ENCODE measurements at regions not wholly inside any gene's neighbourhood (a gene's known extent, or its start where the extent isn't known, plus 50 kb on each side); places are given as distances from the start of the nearest gene placed in this dataset.

- TF ChIP-seq CTCF (IDR thresholded peaks at IDR 0.05; ENCODE audit: poor library complexity, severe bottlenecking) = no peak
- no peak for TF ChIP-seq REST (IDR thresholded peaks at IDR 0.05; ENCODE audit: borderline replicate concordance)
Observed at GRCh38 chr13:58592052-58592451, 960.5 kb downstream of the PCDH17 start.
